CD4-positive, alpha-beta T cell treated with Interleukin-10 for 1 hour (primary cell): ENCODE measurements at regions not wholly inside any gene's neighbourhood (a gene's known extent, or its start where the extent isn't known, plus 50 kb on each side); places are given as distances from the start of the nearest gene placed in this dataset.
"Not testable (repeated sequence)": the region's sequence is repeated elsewhere in the genome, so short reads cannot be mapped to it uniquely, and the experiment has no call there.

Experiments
- DNase-seq: peaks from one replicate; pipeline ENCODE4 v3.0.0-alpha.2; 2020

DNA sequence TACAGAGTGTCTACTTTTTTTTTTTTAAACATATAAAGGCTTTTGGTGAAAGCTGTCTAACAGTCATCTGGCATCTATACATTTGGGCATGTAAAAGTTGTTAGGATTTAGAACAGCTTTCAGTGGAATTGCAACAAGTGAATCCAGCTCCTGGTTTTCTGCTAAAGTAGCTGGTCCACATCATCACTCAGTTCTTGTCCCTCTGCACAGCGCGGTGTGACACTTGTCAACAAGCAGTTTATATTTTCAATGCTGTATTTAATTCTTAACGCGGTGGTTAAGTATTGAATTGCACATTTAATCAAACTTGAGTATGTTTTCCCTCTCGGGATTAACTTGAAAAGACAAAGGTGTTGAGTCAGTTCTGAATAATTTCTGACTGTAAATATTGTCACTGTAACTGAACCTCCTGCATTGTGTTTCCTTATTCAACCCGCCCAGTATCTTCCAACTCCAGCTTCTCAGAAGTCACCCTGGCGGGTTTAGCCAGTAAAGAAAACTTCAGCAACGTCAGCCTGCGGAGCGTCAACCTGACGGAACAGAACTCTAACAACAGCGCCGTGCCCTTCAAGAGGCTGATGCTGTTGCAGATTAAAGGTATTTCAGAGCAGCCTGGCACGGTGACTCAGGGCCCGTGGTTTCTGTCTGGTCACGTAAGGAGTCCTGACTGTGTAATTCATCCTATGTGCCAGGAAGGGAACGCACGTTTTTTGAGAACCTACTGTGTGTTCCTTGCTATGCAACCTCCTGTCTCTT, 66.1 kb upstream of the LYZL2 start:
- peak; percentile 60 for DNase-seq

DNA sequence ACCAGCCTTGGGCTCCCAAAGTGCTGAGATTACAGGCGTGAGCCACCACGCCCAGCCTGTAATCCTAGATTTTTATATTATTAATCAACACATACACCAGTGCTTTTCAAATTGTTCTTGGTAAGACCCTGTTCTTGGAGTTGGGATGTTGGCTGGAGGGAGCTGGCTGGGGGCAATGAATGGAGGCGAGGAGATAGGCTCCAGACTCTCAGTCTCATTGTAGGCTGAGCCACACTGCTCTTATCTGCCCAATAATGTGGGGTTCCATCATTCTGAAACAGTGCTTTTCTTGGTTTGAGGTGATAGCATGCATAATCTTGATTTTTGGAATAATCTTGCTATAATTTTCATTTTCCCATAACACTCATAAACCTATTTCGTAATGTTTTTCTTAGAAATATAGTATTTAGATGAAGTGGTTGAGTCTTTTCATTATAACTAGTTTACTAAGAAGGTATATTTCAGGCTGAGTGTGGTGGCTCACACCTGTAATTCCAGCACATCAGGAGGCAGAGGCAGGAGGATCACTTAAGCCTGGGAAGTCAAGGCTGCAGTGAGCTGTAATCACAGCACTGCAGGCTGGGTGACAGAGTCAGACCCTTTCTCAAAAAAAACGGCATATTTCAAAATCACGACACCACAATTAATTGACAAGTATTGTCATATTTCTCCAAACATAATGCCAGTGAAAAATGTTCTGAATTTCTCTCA, 65.1 kb upstream of the LYZL2 start:
- no peak for DNase-seq

DNA sequence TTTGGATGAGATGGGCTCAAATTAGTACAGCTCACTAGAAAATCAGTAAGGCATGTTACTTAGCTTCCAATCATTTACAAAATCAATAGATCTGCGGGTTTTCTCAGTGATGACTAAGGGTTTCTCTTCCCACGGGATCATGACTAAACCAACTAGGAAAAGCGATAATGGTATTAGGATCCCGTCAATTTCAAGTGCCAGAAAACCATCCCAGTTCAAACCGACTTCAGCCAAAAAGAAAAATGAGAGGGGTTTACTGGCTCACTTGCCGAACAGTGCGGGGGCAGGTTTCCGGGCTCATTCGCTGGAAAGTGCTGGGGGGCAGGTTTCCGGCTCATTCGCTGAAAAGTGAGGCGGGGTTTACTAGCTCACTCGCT, 62.1 kb upstream of the LYZL2 start:
- DNase-seq = no peak

DNA sequence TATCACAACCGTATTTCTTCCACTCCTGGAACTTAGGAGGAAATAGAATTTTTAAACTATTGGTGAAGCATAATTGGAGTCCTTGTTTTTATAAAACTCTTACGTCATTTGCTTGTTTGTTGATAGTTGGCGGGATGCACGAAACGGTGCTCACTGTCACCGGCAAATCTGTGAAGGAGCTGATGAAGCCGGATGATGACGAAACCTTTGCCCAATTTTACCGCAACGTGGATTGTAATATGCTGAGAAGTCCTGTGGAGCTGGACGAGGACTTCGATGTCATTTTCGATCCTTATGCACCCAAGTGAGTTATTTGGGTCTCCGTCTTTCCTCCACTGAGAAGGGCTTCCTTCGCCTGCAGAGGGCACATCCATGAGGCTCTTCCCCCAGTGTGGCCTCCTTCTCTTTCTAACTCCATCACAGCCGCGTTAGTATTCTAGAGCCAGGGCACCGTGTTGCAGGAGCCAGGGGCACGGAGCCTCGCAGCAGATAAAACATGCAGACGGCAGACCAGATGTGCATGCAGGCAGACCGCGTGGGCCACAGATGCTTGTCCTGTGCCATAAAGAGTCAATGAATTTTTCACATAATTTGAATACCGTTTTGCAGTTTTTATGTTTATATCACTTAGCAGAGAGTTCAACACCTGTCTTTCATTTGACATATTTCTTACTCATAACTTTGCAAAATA, 61.5 kb upstream of the LYZL2 start:
- not testable (repeated sequence) for DNase-seq

DNA sequence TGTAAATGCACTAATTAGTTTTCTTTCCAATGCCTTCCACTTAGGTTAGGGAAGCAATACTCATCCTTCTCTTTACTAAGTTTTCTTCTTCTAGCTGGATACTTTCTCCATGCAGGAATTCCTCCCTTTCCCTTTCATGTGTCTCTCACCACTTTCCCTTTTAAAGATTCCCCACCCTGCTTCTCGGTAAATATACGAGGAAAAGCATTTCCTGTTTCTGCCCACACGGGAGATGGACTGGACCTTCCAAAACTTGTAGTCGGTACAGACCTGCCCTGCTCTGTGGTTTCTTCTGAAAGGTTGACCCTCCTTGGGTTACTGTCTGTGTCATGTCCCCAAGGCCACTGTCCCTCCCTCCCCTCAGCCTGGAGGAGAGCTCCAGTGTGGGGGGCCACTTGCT, 58.9 kb upstream of the LYZL2 start:
- DNase-seq = no peak

DNA sequence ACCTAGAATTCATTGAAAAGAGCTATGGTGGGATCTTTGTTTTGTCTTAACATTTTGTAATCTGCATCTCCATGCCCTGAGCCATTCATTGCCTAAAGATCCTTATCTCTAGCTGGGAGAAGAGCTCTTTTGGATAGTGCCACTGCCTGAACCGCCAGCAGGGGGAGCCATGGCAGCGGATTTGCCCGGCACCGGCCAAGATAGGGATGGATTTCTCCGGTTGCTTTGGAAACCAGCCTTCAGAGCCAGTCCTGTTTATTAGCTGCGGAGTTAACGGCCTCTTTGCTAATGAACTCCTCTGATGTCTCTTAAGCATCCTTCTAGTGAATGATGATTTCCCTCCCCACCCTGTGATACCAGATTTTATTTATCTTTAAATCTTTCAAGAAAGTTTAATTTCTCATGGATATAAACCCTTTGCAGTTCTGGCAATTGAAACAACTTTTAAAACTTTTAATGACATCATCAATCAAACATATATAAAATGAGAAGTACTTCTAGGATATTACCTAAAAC, 58.2 kb upstream of the LYZL2 start:
- DNase-seq = peak; percentile 77

DNA sequence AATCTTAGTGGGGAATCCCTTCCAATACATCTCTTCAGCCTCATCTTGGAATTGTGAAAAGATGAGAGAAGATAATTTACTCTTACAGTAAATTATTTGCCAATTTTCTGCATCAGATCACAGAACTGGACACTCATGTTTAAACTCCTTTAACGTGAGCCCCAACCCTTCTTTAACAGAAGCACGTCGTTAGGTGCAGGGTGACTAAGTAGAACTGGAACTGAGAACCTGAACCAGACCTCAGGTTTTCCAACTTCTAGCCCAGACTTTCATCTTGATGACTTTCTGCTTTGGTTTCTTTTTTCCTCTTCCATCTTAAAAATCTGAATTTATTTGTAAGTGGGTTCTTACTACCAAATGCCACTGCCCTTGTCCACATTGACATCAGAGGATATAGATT, 57.2 kb upstream of the LYZL2 start:
- no peak for DNase-seq

DNA sequence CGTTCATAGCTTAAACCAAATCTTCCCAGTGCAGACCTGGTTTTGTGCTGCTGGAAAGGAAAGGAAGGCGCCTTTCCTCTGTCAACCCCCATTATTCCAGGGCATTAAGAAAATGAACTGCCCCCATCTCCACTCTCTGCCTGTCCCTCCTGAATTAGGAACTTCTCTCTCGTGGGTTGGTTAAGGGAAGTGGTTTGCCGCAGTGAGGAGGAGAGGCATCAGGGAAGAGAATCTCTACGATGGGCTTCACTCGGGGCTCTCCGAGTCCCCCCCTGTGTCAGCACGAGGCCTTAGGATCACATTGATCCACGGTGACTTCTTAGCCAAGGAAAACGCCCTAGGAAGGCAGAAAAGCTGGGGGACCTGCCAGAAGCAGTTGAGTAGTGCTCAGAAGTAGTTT, 53.9 kb upstream of the LYZL2 start:
- no peak for DNase-seq

DNA sequence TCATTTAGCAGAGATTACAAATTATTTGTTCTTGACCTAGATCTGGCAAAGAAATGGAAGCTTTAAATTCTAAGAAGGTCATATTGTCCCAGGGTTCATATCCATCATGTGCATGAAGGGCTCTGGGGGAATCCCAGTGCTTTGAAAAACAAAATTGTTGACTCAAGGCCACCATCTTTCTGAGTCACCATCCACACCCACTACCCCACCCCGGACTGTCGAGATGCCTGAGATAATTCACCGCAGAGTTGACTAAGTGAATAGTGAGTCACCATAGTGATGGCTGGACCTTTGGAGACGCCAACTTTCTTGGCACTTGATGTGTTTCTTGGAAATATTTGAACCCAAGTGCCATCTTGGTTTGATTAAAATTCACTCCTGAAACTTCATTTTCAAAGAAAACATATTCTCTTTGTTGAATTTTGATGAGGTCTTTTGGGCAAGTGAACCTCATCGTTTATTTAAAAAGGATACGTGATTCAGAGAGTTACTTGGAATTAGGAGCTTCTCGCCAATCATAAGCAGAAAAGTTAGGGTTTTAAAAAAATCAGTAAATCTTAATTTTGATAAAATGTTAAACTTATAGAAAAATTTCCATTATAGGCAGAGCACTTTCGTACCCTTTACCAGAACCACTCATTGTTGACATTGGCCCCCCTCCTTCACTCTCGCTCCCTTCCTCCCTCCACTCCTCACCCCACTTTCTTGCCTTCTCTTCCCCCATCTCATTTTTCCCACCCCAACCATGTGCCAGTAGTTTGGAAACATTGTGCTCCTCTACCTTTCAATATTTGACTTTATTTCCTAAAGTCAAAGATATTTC, 53.0 kb upstream of the LYZL2 start:
- not testable (repeated sequence) for DNase-seq

DNA sequence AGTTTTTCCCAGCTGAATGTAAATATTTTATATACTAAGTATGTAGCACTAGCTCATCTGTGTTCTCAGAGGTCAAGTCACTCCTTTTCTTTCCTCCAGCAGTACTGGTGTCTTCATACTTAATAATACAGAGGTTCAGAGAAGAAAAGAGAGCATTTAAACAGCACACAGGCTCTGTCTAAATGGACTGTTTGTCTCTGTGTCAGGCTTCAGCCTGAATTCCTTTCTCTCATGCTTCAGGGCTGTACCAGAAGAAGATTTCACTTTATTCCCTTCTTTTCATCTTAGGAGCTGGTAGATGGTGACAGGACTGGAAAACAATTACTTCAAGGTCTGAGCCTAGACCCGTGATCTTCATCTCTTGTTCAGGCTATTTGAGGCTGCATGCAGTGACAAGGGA, 51.4 kb upstream of the LYZL2 start:
- no peak for DNase-seq
